OCI-LY7 (cell line): ENCODE measurements at regions not wholly inside any gene's neighbourhood (a gene's known extent, or its start where the extent isn't known, plus 50 kb on each side); places are given as distances from the start of the nearest gene placed in this dataset.

Experiments
- CTCF ChIP-seq: fragments of 200-600 bp; sonication (generic); conservative IDR thresholded peaks from 2 replicates; pipeline ENCODE4 v1.5.1; 2014; ENCODE audit warnings: mild to moderate bottlenecking, antibody characterized with exemption, low read length, moderate library complexity, mixed read lengths
- EZH2phosphoT487 ChIP-seq: fragments of 200-600 bp; sonication (generic); IDR thresholded peaks from 2 replicates; pipeline ENCODE4 v1.6.1; 2018; ENCODE audit warnings: low read depth, borderline replicate concordance, mild to moderate bottlenecking, mixed run types, antibody characterized with exemption, low read length, moderate library complexity, mixed read lengths

GRCh38 chr9:126563556-126563955 lies 50.2 kb upstream of the LMX1B start:
- no peak for TF ChIP-seq CTCF
- TF ChIP-seq EZH2phosphoT487, result no peak
